Right lung (tissue), 2 donors: ENCODE measurements at regions not wholly inside any gene's neighbourhood (a gene's known extent, or its start where the extent isn't known, plus 50 kb on each side); places are given as distances from the start of the nearest gene placed in this dataset.
A peak's percentile ranks its signal among the peaks of the same experiment; 100 is the strongest.

Experiments
- DNase-seq, 2 donors: peaks; one replicate each; pipeline ENCODE4 v3.0.0-alpha.2; 2013

DNA sequence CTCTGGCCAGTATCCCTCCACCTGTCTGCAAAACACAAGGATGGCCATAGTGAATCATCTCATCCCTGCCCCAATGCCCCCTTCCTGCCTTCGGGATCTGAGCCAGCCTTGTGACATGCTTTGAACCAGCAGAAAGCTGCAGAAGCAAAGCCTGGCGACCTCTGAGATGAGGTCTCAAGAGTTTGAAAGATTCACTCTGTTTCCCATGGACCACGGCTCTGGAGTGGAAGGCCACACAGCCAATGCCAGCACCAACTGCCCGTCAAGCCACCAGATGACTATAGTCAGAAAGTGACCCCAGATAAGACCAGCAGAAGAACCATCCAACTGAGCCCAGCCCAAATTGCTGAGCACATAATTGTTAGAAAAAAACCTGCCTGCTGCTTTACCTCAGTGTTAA lies 193.9 kb upstream of the PPP2R2D start:
- no peak for DNase-seq

DNA sequence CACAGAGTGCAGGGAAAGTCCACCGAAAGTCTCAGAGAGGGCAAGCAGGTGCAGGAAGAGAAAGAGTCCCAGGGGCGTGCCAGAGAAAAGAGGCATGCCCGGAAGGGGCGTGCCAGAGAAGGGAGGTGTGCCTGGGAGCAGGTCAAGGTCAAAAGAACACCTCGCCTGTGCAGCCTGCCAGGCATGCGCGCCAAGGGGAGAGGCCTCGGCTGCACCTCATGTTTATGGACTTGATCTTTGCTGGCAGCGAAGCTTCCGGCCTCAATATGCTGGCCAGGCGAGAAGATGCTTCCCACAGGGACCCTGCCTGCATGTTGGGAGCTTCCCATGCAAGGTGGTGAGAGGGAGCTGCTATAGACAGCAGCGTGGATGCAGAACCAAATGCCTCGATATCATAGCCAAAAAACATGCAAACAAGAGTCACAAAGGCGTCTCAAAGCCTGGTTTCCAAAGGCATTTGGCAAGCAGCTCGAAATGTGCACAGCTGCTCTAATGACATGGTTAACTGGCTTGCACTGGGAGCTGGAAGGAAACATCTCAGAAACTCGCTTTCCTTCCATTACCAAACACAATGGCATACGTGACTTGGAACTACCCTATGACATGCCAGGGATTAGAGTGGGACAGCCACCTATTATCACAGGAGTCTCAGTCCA lies 192.5 kb upstream of the PPP2R2D start:
- no peak for DNase-seq

DNA sequence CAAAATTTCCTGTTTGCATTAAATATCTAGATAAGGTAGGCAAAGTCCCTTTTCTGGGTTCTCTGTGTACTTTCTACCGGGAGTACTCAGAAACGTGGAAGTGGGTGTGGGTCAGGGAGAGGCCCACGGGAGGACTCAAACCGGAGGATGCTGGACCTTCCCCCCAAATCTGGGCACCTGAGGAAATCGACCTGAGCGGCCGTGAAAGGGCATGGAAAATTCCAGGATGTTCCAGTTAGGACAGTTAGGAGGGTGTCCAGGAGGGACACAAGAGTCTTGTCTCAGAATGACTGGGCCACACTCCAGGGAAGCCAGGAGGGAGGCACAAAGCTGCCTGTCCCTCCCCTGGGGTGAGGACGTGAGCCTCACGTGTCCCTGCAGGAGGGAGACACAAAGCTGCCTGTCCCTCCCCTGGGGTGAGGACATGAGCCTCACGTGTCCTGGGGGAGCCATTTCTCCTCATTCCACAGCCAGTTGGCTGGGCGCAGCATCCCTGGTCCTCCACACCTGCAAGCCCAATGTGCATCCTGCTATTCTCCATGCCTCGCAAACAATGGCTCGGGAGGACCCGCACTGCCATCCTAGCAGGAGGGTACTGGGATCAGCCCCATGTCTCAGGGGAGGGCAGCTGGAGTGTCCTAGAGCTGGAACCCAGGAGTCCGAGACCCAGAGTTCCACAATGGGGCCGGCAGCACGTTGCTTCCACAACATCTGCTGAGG lies 190.5 kb upstream of the PPP2R2D start:
- no peak for DNase-seq

DNA sequence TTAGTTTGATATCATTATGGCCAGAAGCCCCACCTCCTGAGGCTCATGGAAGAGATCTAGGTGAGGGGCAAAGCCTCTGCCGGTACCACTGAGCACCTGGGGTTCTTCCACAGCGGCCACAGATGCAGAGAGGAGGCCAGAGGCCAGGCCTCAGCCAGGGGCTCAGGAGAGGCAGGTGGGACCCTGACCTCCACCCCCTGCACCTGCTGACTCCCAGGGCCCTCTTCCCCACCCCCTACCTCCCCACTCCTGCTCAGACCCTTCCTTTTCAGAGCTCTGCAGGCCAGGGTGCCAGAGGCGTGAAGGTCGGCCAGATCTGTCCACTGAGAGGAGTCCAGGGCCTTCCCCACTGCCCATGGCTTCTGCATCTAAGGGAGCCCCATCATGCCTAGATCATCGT lies 178.7 kb upstream of the PPP2R2D start:
- DNase-seq = no peak

DNA sequence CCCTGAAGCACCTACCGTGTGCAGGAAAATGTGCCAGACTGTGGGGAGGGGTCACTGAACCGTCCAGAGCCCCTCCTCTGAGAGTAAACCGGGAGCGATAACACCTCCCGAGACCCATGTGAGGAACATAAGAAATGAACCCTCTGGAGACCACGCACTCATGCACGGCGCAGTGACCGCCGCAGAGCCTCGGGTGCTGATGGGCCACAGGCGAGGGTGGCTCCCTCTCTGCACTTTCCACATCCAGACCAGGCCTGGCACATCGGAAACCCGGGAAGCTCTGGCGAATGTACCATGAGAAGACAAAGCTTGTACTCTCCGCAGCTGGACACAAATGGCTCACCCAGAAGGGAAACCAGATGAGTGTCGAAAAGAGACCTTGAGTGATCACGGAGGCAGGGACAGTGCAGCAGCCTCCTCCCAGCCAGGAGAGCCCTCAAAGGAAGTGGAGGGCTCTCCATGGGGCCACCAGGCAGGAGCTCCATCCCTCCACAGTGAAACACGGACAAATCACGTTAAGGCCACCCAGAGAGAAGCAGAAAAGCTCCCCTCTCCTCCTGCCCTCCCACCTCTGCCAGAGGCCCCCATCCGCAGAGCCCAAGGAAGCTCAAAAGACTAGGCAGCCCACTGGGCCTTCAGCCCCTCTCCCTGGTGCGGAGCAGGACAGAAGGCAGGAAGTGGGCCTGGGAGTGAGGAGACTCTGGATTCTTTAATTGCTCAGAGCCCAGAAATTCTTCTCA lies 178.1 kb upstream of the PPP2R2D start:
- no peak for DNase-seq

DNA sequence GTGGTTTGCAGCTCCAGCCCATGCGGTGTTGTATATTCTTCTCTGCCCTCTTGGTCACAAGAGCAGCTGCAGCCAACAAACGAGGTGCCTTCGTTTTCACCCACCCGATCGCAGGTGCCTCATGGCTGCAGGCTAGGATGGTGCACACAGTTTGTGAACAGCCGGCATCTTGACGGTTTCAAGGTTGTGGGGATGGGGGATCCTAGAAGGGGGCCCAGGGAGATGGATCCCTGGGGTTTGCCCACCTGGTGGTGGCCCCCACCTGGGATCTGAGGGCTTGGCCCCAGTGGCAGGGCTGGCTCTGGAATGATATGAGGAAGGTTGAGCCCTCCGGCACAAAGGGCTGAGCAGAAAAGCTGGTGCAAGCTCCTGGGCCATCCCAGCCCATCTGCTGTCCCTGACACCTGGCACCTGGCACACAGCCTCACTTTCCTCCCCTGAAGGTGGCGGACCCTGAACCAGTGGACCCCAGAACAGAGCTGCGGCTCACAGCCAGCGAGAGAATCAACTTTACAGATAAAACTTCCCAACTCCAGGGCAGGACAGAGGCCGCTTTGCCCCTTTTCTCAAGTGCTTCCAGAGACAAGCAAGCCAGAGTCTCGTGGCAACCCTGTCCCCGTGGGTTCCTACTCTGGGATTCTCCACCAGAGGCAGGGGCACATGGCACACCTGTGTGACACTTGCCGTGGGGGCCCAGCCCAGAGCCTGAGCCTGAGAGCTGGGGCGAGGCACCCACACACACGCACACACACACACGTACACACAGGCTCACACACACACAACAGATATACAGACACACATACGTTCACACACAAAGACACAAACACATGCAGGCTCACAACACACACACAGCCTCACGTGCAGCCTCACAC lies 177.3 kb upstream of the PPP2R2D start:
- DNase-seq = no peak

DNA sequence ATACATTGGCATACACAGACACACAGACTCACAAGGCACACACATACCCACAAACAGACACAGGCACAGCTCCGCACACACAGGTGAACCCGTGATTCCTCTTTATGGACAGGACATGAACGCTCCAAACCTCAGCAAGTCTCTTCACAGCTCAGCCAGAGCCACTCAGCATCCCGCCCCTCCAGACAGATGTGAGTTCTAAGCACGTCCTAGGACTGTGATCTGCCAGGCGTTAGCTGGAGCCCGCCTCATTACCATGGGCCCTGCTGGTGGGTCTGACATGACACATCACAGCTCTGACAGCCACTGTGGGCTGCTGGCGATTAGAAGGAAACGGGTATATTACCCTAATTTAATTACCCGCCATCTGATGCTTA lies 176.7 kb upstream of the PPP2R2D start:
- no peak for DNase-seq

DNA sequence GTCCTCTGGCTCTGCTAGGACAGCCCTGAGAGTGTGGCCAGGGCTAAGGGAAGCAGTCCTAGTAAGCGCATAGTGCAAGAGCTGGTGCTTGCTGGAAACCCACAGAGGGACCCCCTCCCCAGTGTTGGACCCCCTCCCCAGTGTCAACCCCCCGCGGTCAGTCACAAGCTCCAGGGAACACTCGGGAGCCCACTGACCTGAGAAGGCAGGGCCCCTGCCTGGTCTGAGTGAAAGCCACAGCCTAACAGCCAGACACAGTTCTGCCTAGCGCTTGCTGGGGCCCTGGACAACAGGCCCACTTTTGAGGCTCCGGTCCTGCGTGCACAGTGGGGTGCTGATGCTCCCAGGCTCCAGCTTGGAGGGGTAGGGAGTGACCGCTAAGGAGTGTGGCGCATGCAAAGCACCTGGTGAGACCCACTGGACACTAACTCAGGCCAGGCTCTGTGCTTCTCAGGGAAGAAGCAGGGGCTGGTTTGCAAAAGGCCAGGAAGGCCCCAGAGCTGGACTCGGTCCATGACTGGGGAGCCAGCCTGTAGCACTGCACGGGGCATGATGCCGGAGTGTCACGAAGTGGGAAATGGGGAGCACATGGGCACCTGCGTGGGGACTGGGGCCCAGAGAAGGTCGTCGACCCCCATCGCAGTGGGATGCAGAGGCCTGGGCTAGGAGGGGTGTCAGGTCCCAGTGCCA lies 175.8 kb upstream of the PPP2R2D start:
- no peak for DNase-seq

DNA sequence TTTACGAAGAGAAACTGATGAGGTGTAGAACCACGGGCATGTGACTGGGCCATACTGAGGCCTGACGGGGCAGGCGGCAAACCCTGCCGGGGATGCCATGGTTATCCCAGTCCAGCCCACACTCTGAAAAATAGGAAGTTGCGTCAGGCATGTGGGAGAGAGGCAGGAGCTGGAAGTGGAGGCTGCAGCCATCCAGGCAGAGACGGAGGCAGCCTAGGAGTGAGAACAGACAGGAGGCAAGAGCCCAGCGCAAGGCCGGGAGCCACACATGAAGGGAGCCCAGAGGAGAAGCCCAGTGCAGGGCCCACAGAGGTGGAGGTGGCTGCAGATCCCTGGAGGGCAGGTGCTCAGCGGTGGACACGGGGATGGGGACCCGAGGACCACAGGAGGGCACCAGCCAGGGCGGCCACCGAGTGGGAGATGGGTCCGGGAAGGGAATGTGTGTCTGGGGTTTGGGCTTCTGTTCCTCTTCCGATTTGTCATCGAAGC lies 175.2 kb upstream of the PPP2R2D start:
- no peak for DNase-seq

DNA sequence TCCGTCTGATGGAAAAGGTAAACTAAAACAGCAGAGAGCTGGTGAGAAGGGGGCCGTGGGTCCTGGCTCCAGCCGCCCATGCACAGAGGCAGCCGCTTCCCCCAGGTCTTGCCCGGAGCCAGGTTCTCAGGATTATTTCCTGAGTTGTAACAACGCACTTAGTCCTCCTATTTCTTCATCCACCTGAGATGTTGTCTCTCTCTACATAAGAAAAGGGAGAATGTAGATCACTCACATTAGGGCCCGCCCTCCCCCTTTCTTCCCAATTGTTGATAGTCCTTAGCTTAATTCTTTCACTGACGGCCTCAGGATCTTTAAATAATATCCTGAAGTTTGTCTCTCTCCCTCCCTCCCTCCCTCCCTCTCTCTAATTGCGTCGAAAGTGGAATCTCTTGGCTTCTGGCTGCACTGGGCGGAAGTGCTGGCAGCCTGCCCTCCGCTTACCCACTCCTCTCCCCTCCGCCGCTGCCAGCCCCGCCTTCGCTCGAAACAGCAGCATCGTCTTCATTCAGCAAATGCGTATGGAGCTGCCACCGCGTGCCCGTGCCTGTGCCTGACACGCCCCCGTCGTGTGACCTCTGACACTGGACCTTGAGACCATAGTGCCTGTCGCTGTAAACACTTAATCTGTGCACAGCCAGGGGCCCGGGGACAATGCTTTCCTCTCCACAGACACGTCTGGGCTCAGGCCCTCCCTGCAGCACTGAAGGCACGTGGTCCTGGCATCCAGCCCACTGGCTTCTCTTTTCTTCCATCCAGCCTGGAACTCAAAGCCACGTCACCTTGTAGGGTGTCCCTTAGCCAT lies 174.5 kb upstream of the PPP2R2D start:
- peak; percentile 82 to 83 for DNase-seq

DNA sequence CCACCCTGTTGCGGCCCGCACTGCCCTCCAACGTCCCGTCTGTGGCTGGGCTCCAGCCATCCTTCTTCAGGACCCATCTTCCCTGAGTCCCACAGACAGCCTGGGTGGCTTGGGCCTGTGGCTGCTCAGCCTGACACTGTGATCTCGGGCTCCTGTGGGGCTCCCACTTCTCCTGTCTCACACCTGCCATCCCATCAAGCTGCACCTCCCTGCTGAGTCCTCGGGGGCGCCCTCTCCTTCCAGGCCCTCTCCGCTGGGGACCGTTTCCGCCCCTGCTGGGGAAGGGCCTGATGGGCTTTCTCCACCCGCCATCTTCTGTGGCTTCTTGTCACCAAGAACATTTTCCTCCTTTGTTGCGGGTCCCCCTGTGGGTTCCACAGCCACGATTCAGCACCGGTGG lies 173.8 kb upstream of the PPP2R2D start:
- no peak for DNase-seq

DNA sequence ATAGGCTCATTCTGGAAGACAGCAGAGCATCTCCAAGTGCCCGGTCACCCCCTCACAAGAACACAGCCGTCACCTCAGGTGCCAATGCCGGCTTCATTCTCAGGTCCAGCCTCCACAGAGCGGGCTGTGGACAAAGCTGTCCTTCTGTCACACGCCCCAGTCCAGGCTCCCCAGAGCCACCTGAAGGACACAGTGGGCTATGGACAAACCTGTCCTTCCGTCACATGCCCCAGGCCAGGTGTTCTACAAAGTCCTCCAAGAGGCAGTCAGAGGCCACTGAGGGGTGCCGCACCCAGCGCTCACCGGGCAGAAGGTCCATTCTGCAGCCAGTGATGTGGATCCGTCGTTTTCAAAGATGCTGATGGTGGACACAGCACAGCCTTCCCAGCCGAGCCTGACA lies 173.2 kb upstream of the PPP2R2D start:
- no peak for DNase-seq

DNA sequence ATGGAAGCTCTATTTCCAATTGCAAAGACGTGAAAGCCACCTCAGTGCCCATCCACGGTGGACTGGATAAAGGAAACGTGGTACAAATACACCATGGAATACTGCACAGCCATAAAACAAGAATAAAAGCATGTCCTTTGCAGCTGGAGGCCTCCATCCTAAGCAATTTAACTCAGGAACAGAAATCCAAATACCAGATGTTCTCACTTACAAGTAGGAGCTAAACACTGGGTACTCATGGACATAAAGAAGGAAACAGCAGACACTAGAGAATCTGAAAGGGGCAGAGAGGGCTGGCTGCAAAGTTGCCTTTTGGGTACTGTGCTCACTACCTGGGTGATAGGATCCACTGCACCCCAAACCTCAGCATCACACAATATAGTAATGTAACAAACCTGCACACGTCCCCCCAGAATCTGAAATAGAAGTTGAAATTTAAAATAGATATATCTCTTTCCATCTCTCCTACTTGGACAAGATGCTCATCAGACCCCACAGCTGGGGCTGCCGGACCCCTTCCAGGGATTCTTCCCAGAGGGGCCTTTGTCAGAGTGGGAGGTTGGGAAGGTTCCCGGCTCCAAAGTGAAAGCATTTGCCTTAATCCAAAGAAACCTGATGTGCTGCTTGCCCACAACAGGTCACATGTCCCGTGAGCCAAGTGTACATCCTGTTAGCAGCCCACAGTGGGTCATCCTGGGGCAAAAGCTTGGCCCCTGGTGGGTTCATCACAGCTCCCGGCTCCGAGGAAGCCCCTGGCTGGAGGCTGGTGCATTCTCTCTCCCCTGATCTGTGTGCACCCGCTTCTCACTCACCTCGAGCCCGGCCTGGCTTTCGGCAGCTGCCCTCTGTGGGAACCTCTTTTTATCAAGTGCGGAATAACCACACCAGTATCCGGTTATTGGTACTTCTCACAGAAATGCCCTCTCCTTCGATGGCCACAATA lies 172.3 kb upstream of the PPP2R2D start:
- no peak for DNase-seq

DNA sequence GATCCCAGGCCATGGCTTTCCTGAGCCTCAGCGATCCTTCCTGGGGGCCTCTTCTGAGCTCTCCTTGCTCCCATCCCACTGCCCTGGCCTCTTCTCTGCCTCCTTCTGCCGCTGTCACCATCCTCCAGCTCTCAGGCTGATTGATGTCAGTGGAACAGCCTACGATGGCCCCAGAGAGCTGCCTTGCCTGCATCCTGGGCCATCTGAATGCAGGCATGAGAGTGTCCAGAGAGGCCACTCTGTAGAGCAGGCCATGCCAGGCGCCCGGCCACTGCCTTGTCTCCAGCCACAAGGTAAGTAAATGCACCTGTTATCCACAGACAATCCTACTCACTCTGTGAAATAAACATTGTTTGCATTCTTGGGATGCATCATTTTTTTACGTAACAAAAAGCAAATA lies 171.4 kb upstream of the PPP2R2D start:
- DNase-seq = no peak

DNA sequence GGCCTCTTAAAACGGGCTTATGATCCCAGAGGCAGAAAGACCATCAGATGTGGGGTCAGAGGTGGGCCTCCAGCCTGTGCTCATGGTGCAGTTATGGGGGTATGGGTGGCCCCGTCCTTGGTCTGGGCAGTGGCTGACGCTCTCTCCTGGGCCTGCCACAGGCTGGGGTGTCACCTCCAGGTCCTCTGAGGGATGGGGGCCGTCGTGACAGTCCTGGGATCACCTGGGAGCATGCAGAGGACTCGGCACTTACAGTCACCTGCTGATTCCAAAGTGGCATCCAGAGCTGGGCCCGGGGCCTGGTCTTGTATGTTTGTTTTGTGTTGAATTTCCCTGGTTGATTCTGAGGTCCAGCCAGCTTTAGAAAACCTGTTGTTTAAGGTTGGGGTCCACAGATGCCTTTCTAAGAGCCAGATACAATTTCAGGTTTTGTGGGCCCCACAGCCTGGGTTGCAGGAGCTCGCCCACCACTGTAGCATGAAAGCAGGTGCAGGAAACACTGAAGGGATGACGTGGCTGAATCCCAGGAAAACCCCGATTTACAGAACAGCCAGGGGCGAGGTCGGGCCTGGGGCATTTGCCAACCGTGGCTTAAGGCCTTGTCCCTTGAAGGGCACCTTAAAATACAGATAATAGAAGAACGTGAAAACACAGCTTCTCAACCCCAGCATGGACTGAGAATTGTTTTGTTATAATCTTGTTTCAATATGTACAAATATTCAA lies 170.7 kb upstream of the PPP2R2D start:
- no peak for DNase-seq

DNA sequence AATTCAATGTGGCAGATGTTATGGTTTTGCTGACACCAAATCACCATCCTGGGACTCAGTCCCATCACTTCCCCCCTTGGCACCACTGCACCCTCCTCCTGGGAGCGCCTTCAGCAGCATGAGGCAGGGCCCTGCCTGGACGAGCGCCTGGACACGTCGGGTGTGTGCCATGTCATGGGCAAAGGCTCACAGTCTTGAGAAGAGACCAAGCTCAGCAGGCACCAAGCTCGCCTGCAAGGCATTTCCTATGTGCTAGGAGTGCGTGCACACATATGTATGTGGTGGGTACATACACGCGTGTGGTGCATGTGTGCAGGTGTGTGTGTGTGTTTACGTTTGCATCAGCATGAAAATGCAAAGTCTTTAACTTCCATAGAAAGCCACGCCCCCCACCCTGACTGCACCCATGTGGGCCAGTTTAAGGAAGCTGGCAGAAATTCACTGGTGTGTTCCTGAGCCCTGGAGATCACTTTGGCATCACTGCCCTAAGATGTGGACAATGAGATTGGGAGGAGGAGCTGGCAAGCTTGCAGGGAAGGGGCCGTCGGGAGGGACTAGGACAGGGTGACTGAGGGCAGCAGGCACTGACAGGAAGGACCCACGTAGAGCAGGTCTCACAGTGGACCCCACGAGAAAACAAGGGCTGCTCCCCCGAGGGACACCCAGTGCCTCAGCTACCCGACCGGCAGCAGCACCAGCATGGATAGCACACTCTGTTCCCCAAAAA lies 169.9 kb upstream of the PPP2R2D start:
- no peak for DNase-seq

DNA sequence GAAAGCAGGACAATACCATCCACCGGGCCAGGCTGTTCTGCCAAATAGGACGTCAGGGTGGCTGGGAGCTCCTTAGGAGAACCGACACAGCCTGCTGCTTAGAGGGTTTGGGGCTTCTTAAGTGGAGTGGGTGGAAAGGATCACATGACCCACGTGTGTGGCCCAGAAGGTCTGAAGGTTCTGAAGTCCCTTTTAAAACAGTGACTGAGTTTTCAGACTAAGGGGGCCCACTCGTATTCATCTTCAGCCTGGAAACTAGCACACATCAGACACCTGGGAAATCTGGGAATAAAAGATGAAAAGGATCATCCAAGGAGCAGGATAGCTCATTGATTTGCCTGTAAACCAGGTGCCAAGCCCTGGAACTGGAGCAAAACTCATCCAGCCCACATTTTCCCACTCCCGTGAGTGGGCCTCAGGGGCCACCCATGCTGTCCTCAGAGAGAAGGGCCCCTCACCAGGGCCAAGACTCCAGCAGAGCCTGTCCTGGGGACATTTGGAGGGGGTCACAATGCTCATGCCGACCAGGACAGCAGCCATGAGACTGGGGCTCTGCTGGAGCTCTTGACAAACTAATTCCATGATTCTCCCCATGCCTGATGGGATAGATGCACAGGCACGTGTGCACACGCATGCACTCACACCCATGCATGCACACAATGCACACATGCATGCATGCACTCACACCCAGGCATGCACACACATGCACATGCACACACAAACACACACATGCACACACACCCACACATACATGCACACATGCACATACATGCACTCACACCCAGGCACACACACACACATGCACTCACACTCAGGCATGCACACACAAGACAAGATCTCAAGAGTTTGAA lies 168.8 kb upstream of the PPP2R2D start:
- DNase-seq = no peak
